22Rv1 (cell line): ENCODE measurements at regions not wholly inside any gene's neighbourhood (a gene's known extent, or its start where the extent isn't known, plus 50 kb on each side); places are given as distances from the start of the nearest gene placed in this dataset.

Experiments
- ZFX ChIP-seq: fragments of 450-650 bp; IDR thresholded peaks from 2 replicates; pipeline ENCODE4 v1.6.1; 2017; ENCODE audit warnings: antibody characterized with exemption, borderline replicate concordance
- TF ChIP-seq, protein P1 (sequence below): fragments of 450-650 bp; IDR thresholded peaks from 2 replicates; pipeline ENCODE4 v1.5.1; 2017; ENCODE audit warnings: mild to moderate bottlenecking

DNA sequence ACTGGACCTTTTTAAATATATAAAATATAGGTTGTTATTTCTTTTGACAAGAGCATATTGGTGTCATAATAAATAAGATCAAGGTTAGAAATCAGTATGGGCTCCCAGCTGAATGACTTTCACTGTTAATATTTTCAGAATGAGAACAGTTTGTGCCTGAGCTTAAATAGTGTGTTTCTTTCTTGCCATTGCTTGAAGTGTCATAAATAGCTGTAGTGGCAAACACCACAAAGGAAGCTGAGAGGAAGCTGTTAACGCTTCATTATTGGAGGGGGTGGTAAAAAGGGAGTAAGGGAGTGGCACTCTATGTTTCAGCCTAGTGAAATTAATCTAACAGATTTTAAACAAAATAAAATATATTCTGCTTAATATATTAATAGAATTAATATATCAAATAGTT lies 1089.8 kb upstream of the NCAM2 start:
- TF ChIP-seq, protein P1, sequence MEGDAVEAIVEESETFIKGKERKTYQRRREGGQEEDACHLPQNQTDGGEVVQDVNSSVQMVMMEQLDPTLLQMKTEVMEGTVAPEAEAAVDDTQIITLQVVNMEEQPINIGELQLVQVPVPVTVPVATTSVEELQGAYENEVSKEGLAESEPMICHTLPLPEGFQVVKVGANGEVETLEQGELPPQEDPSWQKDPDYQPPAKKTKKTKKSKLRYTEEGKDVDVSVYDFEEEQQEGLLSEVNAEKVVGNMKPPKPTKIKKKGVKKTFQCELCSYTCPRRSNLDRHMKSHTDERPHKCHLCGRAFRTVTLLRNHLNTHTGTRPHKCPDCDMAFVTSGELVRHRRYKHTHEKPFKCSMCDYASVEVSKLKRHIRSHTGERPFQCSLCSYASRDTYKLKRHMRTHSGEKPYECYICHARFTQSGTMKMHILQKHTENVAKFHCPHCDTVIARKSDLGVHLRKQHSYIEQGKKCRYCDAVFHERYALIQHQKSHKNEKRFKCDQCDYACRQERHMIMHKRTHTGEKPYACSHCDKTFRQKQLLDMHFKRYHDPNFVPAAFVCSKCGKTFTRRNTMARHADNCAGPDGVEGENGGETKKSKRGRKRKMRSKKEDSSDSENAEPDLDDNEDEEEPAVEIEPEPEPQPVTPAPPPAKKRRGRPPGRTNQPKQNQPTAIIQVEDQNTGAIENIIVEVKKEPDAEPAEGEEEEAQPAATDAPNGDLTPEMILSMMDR: no peak
- no peak for TF ChIP-seq ZFX
